ENCODE measurements at regions not wholly inside any gene's neighbourhood (a gene's known extent, or its start where the extent isn't known, plus 50 kb on each side); places are given as distances from the start of the nearest gene placed in this dataset.

GRCh38 chr2:75317802-75318201 is 118.5 kb upstream of the TACR1 start:
- no peak for ATAC-seq (ENCODE audit: poor library complexity)
- Histone ChIP-seq H3K36me3 (ENCODE audit: insufficient read depth, low read length) (no peaks in the 10 kb centered on the region), H3K4me3 (ENCODE audit: low read length) (no peak overlapping the region), H3K27ac (ENCODE audit: low read depth in 1 of 2, low read length in 2 of 2) (no peak overlapping the region), H3K4me1 (ENCODE audit: insufficient read depth, low read length) (no peaks in the 10 kb centered on the region), H3K9me3 (ENCODE audit: control insufficient read depth in 1 of 2, insufficient read depth in 1 of 2, low read length in 2 of 2) (no peaks in the 10 kb centered on the region), H3K27me3 (ENCODE audit: control insufficient read depth in 1 of 2, insufficient read depth in 2 of 2, low read length in 2 of 2) (no peaks in the 10 kb centered on the region)
- TF ChIP-seq, protein P1, sequence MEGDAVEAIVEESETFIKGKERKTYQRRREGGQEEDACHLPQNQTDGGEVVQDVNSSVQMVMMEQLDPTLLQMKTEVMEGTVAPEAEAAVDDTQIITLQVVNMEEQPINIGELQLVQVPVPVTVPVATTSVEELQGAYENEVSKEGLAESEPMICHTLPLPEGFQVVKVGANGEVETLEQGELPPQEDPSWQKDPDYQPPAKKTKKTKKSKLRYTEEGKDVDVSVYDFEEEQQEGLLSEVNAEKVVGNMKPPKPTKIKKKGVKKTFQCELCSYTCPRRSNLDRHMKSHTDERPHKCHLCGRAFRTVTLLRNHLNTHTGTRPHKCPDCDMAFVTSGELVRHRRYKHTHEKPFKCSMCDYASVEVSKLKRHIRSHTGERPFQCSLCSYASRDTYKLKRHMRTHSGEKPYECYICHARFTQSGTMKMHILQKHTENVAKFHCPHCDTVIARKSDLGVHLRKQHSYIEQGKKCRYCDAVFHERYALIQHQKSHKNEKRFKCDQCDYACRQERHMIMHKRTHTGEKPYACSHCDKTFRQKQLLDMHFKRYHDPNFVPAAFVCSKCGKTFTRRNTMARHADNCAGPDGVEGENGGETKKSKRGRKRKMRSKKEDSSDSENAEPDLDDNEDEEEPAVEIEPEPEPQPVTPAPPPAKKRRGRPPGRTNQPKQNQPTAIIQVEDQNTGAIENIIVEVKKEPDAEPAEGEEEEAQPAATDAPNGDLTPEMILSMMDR (IDR thresholded peaks at IDR 0.05) = no peak
- intact Hi-C loops (cut with DNase I, micrococcal nuclease) = no loop called here
- ChIA-PET POLR2A (no interaction called here), CTCF (no interaction called here)
- Mint-ChIP-seq H3K4me1 (ENCODE audit: low read depth) (no peaks in the 10 kb centered on the region), H3K9me3 (no peaks in the 10 kb centered on the region), H3K4me3 (no peak overlapping the region), H3K27ac (no peak overlapping the region), H3K36me3 (ENCODE audit: low read depth) (no peaks in the 10 kb centered on the region), H3K27me3 (no peaks in the 10 kb centered on the region)
- no peak for DNase-seq

DNA sequence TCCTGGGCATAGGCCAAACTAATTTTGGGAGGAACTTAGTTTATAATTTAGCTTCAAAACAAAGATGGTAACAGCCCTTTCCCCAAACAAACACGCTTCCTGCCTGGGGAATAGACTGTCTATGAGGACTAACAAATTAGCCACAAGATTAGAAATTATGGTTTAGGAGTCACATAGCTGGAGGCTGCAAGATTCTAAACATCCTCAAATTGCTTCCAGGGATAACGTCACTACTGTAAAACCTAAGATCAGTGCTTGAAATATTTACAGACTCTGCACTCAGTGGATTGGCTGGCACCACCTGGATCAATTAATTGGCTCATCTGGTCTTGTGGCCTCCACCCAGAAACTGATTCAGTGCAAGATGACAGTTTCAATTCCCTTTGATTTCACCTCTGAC is 118.0 kb upstream of the TACR1 start:
- Histone ChIP-seq H3K36me3 (ENCODE audit: insufficient read depth, low read length) (no peaks in the 10 kb centered on the region), H3K27ac (ENCODE audit: low read depth in 1 of 2, low read length in 2 of 2) (no peak overlapping the region), H3K4me1 (ENCODE audit: insufficient read depth, low read length) (no peaks in the 10 kb centered on the region), H3K9me3 (ENCODE audit: control insufficient read depth in 1 of 2, insufficient read depth in 1 of 2, low read length in 2 of 2) (no peaks in the 10 kb centered on the region), H3K27me3 (ENCODE audit: control insufficient read depth in 1 of 2, insufficient read depth in 2 of 2, low read length in 2 of 2) (no peaks in the 10 kb centered on the region), H3K4me3 (ENCODE audit: low read length) (no peak overlapping the region)
- no peaks in the 10 kb centered on the region for H3K27me3 Mint-ChIP-seq
- no peak overlapping the region for H3K27ac Mint-ChIP-seq
- TF ChIP-seq, protein P1 (IDR thresholded peaks at IDR 0.05) = no peak
- DNase-seq = no peak
- intact Hi-C loops (cut with DNase I, micrococcal nuclease) = no loop called here
- no peaks in the 10 kb centered on the region for H3K36me3 Mint-ChIP-seq (ENCODE audit: low read depth)
- ChIA-PET CTCF (no interaction called here), POLR2A (no interaction called here)
- no peaks in the 10 kb centered on the region for H3K9me3 Mint-ChIP-seq
- ATAC-seq (ENCODE audit: poor library complexity) = no peak
- H3K4me3 Mint-ChIP-seq = no peak overlapping the region
- no peaks in the 10 kb centered on the region for H3K4me1 Mint-ChIP-seq (ENCODE audit: low read depth)

DNA sequence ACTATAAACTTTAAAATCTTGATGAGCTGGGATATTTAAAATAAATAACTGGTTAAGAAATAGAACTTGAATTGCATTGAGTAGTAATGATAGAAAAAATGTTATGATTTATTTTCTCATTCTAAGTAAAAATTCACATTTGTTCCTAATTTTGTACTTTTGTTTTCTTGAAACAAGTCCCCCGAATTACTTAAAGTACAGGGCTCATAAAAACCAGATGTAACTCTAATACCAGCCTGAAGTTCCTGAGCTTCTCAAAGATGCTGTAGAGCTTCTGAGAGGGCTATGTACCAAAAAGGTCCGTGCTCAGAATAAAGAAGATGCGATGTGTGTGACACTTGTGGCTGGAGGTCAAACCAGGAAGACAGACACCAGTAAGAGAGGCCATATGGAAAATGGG is 116.1 kb upstream of the TACR1 start:
- Histone ChIP-seq H3K4me3 (ENCODE audit: low read length) (no peak overlapping the region), H3K9me3 (ENCODE audit: control insufficient read depth in 1 of 2, insufficient read depth in 1 of 2, low read length in 2 of 2) (no peaks in the 10 kb centered on the region), H3K27me3 (ENCODE audit: control insufficient read depth in 1 of 2, insufficient read depth in 2 of 2, low read length in 2 of 2) (no peaks in the 10 kb centered on the region), H3K27ac (ENCODE audit: low read depth in 1 of 2, low read length in 2 of 2) (no peak overlapping the region), H3K4me1 (ENCODE audit: insufficient read depth, low read length) (no peaks in the 10 kb centered on the region), H3K36me3 (ENCODE audit: insufficient read depth, low read length) (no peaks in the 10 kb centered on the region)
- Mint-ChIP-seq H3K9me3 (no peaks in the 10 kb centered on the region), H3K27ac (no peak overlapping the region), H3K27me3 (no peaks in the 10 kb centered on the region), H3K36me3 (ENCODE audit: low read depth) (no peaks in the 10 kb centered on the region), H3K4me1 (ENCODE audit: low read depth) (no peaks in the 10 kb centered on the region), H3K4me3 (no peak overlapping the region)
- DNase-seq = no peak
- no peak for ATAC-seq (ENCODE audit: poor library complexity)
- TF ChIP-seq, protein P1 (IDR thresholded peaks at IDR 0.05) = no peak
- ChIA-PET POLR2A (no interaction called here), CTCF (no interaction called here)
- intact Hi-C loops (cut with DNase I, micrococcal nuclease) = no loop called here

Measured in CD4-positive, alpha-beta T cell (primary cell).